ENCODE measurements at regions not wholly inside any gene's neighbourhood (a gene's known extent, or its start where the extent isn't known, plus 50 kb on each side); places are given as distances from the start of the nearest gene placed in this dataset.

DNA sequence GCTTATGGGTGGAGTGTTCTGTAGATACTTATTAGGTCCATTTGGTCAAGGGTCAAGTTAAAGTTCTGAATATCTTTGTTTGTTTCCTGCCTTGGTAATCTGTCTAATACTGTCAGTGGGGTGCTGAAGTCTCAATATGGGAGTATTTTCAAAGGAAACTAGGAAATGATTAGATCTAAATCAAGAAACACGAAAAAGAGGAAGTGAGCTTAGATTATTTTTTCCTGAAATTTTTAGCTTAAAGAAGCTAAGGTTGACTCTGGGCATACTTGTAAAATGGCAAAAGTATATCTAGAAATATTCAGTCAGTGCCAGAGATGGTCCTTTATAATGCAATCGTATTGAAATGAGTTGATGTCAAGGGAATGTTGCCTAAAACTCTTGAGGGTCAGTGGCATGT is 313.5 kb downstream of the ICE1 start:
- no peak for TF ChIP-seq POLR2AphosphoS5 (IDR thresholded peaks at IDR 0.05)
- TF ChIP-seq, protein P1, sequence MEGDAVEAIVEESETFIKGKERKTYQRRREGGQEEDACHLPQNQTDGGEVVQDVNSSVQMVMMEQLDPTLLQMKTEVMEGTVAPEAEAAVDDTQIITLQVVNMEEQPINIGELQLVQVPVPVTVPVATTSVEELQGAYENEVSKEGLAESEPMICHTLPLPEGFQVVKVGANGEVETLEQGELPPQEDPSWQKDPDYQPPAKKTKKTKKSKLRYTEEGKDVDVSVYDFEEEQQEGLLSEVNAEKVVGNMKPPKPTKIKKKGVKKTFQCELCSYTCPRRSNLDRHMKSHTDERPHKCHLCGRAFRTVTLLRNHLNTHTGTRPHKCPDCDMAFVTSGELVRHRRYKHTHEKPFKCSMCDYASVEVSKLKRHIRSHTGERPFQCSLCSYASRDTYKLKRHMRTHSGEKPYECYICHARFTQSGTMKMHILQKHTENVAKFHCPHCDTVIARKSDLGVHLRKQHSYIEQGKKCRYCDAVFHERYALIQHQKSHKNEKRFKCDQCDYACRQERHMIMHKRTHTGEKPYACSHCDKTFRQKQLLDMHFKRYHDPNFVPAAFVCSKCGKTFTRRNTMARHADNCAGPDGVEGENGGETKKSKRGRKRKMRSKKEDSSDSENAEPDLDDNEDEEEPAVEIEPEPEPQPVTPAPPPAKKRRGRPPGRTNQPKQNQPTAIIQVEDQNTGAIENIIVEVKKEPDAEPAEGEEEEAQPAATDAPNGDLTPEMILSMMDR (IDR thresholded peaks at IDR 0.05) = no peak
- no peak for TF ChIP-seq POLR2A (IDR thresholded peaks at IDR 0.05)
- no peak for TF ChIP-seq EP300 (IDR thresholded peaks at IDR 0.05; ENCODE audit: low read depth)

All from transverse colon (tissue), 4 donors.